GM19372 (cell line): ENCODE measurements at regions not wholly inside any gene's neighbourhood (a gene's known extent, or its start where the extent isn't known, plus 50 kb on each side); places are given as distances from the start of the nearest gene placed in this dataset.
A peak's percentile ranks its signal among the peaks of the same experiment; 100 is the strongest.
"Not testable (repeated sequence)": the region's sequence is repeated elsewhere in the genome, so short reads cannot be mapped to it uniquely, and the experiment has no call there.

Experiments
- ATAC-seq: cut with Tn5 transposase; IDR thresholded peaks from one replicate; pipeline ENCODE4 v1.9.1; 2021; ENCODE audit warnings: mild to moderate bottlenecking, low read depth, moderate library complexity; ENCODE audit not compliant: unreplicated experiment

DNA sequence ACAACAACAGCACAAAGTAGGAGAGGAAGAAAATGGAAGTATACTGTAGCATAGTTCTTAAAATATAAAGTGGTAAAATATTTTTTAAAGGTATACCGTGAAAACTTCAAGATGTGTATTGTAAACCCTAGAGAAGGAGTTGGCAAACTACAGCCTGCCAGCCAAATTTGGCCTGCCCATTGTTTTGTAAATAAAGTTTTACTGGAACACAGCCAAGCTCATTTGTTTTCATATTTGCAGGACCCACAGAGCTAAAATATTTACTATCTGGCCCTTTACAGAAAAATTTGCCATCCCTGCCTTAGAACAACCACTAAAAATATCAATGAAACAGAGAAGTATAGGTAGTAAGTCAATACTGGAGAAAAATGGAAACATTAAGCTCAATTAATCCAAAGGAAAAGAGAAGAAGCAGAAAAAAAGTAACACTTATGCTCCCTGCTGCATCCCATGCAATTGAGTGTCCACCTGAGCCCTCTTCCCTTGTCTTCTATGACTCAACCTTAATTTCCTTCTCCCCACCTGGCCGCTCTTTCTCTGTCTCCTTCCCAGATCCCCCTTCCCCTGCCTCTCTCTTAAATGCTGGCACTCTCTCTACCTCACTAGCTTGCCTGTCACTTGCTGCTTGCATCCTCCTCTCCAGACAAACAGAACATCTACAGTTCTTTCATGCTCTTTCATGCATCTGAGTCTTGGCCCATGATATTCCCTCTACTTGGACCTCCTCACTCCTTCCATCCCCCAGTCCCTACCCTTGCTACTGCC, 50.6 kb upstream of the FER start:
- ATAC-seq, result no peak

DNA sequence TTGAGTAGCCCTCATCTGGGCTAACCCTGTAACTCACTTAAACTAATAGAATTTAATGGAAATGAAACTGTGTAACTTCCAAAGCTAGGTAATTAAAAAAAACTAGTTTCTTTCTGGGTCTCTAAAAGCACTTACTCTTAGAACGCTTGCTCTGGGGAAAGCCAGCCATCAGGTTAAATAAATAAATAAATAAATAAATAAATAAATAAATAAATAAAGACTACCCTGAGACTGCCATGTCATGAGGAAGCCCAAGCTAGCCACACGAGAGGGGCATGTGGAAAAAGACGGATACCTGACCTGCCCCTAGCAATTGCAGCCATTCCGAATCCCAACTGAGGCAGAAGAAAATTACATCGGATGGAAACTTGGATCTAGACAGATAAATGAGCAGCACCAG, 51.3 kb upstream of the FER start:
- ATAC-seq, result no peak

DNA sequence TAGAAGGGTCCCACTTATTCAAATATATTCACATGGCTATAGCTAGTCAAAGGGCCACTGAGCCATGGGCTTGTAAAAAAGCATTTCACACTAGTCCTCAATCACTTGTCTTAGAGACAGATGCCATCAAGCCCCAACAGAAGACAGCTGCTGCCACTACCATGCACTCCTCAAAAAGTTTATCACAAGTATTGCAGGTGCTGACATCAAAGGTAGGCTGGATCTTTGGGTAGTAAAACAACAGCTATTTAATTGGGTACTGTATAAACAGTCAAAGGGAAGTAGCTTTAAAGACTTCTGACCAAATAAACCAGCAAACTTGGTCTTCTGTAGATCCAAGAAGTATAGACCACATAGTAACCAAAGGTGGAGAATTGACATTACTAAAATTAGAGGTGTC, 59.2 kb upstream of the FER start:
- no peak for ATAC-seq

DNA sequence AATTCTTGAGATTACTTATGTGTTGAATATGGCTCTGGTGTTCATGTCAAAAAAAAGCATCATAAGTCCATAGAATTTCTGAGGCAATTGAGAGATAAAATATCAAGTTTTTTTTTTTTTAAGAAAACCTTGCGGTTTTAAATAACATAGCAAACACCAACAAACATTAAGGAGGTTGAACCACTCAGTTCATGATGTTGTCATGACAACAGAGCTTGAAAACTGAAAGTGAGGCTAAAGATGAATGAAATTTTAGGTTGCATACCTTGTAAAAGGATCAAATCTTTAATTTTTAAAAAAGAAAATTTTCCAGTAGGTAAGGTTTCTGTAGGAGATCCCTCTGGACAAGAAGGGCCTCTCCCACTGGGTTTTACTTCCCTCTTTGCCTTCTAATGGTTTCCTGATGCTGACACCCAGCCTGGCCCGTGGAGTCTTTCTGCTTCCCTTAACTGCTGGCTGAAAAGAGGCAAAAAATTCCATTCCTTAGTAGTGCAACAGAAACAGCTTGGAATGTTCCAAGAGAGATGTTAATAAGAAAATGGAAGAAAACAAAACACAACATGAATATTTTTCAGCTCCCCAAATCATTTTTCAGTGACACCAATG, 60.0 kb upstream of the FER start:
- no peak for ATAC-seq

DNA sequence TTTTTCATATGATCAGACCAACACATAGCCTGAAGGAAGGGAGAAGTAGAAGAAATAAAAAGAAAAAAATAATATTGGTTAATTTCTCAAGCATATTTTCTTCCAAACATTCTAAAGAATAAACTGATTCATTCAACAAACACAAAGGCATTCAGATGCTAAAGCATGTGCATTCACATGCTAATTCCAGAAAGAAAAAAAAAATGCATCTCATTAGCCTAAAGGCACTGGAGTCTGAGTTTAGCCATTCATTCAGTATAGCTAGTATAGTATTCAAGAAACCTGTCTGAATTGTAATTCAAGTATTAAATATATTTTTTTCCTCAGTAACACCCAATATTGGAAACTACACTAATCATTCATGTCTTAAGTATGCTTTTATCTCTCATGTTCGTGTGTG, 61.0 kb upstream of the FER start:
- ATAC-seq, result no peak

DNA sequence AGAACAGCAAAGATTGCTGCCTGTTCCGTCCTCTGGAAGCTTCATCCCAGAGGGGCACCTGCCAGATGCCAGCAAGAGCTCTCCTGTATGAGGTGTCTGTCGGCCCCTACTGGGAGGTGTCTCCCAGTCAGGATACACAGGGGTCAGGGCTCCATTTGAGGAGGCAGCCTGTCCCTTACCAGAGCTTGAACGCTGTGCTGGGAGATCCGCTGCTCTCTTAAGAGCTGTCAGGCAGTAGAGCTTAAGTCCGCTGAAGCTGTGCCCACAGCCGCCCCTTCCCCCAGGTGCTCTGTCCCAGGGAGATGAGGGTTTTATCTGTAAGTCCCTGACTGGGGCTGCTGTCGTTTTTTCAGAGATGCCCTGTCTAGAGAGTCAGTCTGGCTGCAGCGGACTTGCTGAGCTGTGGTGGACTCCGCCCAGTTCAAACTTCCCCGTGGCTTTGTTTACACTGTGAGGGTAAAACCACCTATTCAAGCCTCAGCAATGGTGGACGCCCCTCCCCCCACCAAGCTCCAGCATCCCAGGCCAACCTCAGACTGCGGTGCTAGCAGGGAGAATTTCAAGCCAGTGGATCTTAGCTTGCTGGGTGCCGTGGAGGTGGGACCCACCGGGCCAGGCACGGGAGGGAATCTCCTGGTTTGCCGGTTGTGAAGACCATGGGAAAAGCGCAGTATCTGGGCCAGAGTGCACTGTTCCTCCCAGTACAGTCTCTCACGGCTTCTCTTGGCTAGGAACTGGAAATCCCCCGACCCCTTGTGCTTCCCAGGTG, 62.1 kb upstream of the FER start:
- not testable (repeated sequence) for ATAC-seq

DNA sequence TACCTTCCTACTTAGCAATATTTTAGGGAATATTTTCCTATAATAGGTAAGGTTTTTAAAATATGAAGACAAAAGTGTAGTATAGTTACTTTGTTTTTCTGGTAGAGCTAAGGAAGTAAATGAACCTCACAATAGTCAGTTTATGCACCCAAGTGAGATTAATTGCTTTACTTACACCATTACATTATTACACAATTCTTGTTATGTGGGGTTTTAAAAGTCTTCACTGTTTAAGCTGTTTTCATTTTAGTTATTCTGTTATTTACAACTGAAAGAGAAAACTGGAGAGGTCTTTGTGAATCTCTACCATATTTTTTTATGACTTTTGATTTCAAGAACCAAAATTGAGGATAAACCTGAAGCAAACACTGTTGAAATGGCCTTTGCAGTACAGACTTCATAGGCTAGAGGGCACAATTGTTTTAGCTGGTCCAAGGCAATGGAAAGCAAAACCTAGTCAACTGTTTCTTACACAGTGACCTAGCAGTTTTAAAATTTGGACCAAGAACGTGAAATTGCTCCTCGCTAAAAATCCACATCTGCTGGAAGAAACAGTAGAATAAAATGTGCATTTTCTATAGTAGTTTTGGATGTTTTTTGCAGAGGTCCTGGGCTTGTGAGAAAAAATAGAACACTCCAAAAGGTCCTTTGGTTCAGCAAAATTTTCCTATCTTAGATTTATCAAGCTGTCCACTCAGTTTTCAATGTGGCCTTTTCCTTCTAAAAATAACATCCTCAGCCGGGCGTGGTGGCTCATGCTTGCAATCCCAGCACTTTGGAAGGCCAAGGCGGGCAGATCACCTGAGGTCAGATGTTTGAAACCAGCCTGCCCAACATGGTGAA, 66.4 kb upstream of the FER start:
- peak; percentile 94 for ATAC-seq

DNA sequence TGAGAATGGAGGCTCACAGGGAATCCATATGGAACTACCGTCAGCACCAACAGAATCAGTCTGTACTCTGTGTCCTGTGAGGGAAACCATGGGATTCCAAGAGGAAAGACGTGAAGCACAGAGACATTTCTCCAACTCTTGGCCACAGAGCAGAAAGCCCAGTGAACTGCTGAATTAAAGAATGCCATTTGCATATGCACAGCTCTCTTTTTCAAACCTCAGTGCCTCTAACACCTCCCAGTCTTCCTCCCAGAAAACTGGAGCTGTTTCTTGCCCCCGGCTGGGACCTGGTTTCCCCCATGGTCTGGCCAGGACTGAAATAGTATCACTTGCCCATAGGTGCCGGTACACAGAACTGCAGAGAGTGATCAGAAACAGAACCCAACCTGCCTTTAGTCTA, 69.6 kb upstream of the FER start:
- no peak for ATAC-seq

DNA sequence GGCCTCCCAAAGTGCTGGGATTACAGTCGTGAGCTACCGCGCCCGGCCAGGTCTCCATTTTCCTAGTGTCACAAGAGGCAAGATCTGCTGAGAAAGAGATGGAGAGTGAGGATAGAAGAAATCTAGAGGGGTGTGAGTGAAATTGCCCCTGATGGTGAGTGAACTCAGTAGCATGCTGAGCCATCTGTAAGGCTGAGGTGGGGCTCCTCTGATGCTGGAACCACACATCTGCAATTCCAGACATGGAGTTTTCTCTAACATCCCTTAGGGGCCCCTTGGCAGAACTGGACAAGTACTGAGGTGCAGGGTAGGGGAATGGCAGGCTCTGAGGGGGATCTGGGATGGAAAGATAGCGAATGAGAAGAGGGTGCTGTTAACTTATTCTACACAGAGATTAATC, 72.0 kb upstream of the FER start:
- ATAC-seq, result no peak

DNA sequence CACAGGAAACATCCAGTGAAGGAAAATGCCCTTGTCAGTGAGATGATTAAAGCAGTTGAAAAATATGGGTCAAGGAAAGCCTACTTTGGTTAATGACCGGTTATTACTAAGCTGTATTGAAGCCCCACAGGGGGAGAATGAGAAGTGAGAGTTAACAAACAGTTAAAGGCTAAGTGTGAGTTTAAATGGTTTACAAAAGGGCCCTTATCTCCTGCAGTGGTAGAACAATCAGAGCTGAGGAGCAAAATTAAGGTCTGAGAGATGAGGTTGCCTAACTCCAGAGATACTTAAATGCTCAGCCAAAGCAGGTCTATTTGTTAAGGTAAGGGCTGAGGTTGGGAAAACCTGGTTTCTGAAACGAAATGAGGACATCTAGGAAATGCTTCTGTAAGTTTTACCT, 75.1 kb upstream of the FER start:
- ATAC-seq, result no peak

DNA sequence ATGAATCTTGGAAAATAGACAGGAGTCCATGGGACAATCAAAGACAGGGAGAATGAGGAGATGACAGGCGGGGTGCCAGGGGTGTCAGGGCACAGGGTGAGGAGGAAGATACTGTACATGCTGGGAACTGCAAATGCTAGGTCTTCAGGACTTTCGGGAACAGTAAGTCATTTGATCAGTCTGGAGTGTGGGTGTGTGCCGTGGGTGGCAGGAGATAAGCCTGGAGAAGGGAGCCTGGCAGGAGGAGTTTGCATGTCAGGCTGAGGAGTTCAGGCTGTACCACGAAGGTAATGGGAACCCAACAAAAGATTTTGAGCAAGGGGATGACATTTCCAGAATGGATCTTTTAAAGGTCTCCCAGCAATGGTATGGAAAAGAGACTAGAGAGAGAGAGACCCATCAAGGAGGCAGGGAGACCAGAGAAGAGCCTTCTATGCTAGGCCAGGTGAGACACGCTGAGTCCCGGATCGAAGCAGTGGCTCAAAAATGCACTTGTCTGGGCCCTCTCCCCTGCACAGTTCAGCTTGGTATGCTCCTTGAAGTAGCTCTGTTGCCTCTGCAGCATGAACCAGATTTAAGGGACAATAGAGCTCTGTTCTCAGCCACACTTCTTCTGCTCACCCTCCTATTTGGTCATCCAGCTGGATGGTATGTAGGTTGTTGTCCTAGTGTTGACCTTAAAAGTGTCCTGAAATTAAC, 77.0 kb upstream of the FER start:
- no peak for ATAC-seq

DNA sequence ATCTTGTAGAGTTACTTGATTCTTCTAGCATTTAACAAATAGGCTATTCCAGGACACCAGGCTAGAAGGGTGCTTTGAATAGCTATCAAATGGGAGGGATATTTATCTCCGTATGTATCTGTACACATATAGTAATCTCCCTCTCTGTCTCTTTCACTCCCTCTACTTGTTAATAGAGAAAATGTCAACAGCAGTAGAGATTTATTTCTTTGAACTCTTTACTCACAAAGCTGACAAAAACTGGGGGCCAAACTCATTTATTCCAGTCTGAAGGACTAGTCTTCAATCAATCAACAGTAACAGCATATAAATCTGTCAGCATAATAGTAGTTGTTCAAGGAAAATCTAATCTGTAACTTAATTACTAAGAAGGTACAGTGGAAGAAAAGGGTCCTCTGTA, 78.2 kb upstream of the FER start:
- ATAC-seq, result no peak

DNA sequence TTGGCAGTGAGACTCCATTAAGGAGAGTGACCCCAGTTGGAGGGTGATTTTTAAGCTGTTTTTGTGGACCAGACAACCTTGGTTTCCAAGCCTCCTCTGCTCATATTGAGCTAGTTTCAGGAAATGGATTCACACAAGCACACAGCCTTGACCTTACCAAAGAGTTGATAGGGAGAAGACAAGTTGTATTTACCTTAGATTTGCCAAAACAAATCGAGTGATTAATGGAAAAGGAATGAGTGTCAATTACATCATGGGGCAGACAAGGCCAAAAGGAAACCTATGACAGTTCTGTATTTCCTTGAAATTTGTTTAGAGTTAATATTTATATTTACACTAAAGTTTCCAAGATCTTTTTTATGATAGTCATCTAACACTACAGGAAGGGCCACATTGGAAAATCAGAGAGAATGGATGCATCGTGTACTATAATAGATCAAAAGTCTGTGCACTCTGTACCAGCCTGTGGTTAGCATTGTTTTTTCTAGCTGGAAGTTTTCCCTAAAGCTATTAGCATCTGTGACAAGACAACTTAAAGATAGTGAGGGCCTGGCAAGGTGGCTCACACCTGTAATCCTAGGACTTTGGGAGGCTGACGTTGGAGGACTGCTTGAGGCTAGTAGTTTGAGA, 86.0 kb upstream of the FER start:
- ATAC-seq, result no peak

DNA sequence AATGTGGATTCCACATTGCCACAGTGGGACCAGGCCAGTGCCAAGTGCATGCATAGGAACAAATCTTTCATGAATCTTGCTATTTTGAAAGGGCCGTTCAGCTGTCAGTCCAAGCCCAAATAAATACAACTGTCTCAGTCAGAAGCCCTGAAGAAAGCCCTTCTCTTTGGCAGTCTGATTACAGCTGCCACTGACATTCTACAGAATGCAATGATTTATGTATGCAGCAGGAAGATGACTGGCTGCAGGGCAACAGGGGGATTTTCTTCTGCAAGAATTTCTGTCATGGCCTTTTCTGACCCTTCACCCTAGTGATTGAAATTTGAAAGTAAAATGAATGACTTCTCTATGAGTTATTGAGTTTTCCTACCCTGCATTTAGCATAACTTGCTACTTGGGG, 86.7 kb upstream of the FER start:
- no peak for ATAC-seq

DNA sequence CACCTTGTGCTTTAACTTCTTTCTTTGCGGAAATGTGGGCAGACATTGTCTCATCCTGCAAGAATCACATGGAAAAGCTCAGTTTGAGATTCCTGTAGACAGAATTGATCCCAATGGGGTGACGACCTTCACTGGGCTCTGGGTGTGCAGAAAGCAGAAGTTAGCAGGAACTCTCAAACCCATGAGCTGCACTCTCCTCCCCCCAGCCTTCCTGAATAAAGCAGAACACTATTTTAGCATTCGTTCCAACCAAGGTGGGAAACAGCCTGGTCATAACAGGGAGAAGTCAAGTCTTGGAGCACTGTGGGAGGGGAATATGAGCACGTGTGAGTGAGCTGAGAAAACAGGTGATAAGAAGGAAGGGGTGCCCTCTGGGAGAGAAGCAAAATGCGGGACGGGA, 87.4 kb upstream of the FER start:
- ATAC-seq, result no peak

DNA sequence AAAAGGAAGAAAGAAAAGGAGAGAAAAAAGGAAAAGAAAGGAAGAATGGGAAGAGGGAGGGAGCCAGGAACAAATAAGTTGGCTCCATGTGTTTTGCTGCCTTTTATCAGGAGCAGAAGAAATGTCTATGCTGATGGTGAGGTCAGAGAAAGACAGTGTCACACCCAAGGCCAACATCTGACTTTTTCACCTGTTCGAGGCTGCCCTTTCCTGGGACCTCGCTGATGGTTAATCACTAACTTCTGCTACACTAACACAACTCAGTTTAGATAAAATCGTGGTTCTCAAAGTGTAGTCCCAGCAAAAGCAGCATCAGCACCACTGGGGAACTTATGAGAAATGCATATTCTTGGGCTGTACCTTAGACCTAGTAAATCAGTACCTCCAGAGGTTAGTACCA, 88.2 kb upstream of the FER start:
- ATAC-seq, result no peak

DNA sequence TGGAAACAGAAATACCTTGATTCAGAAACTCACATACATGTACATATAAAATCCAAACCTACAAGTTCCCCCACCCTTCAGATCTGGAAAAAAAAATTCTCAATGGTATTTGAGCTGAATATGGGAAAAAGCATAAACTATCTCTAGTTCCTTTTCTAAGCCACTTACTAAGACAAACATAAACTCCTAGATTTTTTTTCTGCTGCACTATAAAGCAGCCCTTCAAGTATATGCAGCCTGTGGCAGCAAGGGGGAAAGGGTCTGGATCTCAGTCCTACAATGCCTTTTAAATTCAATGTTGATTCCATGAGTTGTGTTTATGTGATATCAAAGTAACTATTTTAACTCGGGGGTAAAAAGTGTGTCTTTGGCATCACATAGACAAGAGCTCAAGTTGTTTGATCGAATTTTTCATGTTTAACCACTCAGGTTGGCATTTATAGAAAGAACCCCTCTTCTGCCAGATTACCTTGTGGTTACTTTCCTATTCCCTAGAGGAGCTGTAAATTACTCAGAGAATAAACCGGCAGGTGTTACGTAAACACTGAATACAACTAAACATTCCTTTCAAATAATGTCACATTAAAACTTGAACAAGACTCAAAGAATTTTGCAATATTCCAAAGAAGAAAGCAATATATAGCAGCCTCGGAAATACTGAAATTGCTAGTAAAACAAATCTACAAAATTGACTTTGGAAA, 91.8 kb upstream of the FER start:
- no peak for ATAC-seq

DNA sequence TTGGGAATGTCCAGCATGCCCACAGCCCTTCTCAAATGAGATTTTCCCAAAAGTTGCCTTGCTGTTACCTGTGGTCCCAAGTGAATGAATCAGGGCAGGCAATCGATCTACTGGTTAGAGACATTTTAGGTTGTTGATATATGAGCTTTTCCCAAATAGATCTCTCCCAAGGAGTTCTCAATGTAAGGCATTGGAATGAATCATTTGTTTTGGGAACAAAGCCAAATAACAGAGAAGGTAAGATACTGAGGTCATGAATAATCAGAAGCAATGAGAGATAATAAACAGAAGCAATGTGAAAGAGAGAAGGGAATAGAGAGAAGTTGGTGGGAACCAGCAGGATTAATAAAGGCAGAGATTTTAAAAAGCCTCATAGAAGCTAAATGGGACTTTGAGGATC, 93.6 kb upstream of the FER start:
- ATAC-seq, result no peak

DNA sequence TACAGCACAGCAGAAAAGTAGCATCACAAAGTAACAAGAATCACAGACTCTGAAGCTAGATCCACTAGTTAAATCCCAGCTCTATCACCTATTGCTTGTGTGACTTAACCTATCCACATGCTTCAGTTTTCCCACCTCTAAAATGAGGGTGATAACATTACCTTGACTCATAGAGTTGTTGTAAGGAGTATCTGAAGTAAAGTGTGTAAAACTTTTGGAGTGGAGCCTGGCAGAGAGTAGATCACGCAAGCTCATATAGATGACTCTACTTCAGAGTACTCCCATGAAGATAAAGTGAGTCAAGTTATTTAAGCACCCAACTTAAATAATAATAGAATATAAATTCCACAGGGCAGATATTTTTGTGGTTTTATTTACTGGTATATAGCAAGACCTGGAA, 94.5 kb upstream of the FER start:
- ATAC-seq, result no peak
